PFSK-1 (cell line): ENCODE measurements at regions not wholly inside any gene's neighbourhood (a gene's known extent, or its start where the extent isn't known, plus 50 kb on each side); places are given as distances from the start of the nearest gene placed in this dataset.

ENCODE experiments used
- POLR2AphosphoS5 ChIP-seq: IDR thresholded peaks from 2 replicates; pipeline ENCODE4 v1.6.1; 2012; ENCODE audit warnings: low read depth, mild to moderate bottlenecking, control low read depth, low read length, moderate library complexity
- TAF1 ChIP-seq: IDR thresholded peaks from 2 replicates; pipeline ENCODE4 v1.6.1; 2012; ENCODE audit warnings: low read length, control low read depth, borderline replicate concordance; ENCODE audit not compliant: insufficient read depth

DNA sequence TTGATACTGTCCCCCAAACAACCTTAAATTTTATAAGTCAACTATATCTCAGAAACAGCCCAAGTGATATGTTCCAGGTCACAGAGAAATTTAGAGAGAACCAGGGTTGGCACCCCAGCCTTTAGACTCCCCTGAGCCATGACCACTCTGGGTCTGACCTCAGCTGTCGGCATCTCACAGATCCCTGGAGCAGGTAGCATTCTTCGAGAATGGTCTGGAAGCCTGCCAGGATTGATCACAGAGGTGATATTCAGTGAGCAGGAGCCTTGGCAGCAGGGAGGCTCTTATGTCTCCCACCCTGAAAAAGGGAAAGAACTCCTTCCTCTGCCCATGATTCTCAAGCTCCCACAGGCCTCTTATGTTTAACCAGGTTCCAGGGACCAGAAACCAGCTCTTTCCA lies 58.2 kb downstream of the PLK2 start:
- TF ChIP-seq POLR2AphosphoS5 = no peak
- TF ChIP-seq TAF1 = no peak
